Activated naive CD4-positive, alpha-beta T cell treated with anti-CD3 and anti-CD28 coated beads, Interleukin-2, amount 10 ng/mL, durations not matched to agents 7 days and 5 days (primary cell): ENCODE measurements at regions not wholly inside any gene's neighbourhood (a gene's known extent, or its start where the extent isn't known, plus 50 kb on each side); places are given as distances from the start of the nearest gene placed in this dataset.

Experiments used
- CTCF ChIA-PET: fragments of 350-600 bp; sonication (Branson Sonifier 250); formaldehyde crosslinking; loops from one replicate; lab custom pipeline; 2021; ENCODE audit warnings: antibody characterized with exemption; lab: Charles Lee
- DNase-seq: peaks from one replicate; pipeline ENCODE4 v3.0.0-alpha.2; 2020
- H3K27ac Mint-ChIP-seq: one replicate; pipeline ENCODE4 v1.8.0; 2021; ENCODE audit warnings: mild to moderate bottlenecking, moderate library complexity, mixed read lengths
- H3K27me3 Mint-ChIP-seq: one replicate; pipeline ENCODE4 v1.8.0; 2021; ENCODE audit warnings: mild to moderate bottlenecking, mixed read lengths
- H3K36me3 Mint-ChIP-seq: one replicate; pipeline ENCODE4 v1.8.0; 2021; ENCODE audit warnings: mixed read lengths
- H3K4me1 Mint-ChIP-seq: one replicate; pipeline ENCODE4 v1.8.0; 2021; ENCODE audit warnings: mixed read lengths
- H3K4me3 Mint-ChIP-seq: one replicate; pipeline ENCODE4 v1.8.0; 2021; ENCODE audit warnings: mild to moderate bottlenecking, moderate library complexity, mixed read lengths
- H3K9me3 Mint-ChIP-seq: one replicate; pipeline ENCODE4 v1.8.0; 2021; ENCODE audit warnings: mixed read lengths

GRCh38 chr17:68790492-68790891, 164.7 kb downstream of the ABCA8 start:
- Mint-ChIP-seq H3K4me1 (peaks cover 11% of the 10 kb centered on the region), H3K27me3 (peaks cover 32% of the 10 kb centered on the region), H3K9me3 (no peaks in the 10 kb centered on the region), H3K27ac (no peak overlapping the region), H3K36me3 (no peaks in the 10 kb centered on the region), H3K4me3 (no peak overlapping the region)
- CTCF ChIA-PET: interaction anchor here (0.8 kb wide), 1 partner anchor 10 kb away, joined by 3 read pairs; no protein-coding TSS in a partner anchor
- no peak for DNase-seq

- Mint-ChIP-seq H3K4me1 (no peaks in the 10 kb centered on the region), H3K36me3 (no peaks in the 10 kb centered on the region), H3K27ac (no peak overlapping the region), H3K9me3 (no peaks in the 10 kb centered on the region), H3K27me3 (peaks cover 32% of the 10 kb centered on the region), H3K4me3 (no peak overlapping the region)
- no peak for DNase-seq
- CTCF ChIA-PET: interaction anchor here (0.8 kb wide), 1 partner anchor 9 kb away, joined by 3 read pairs; no protein-coding TSS in a partner anchor
Measured at GRCh38 chr17:68789203-68789962, 165.8 kb downstream of the ABCA8 start.

- CTCF ChIA-PET: interaction anchor here (0.7 to 0.8 kb wide), 2 partner anchors 10 to 14 kb away, joined by 3 read pairs; no protein-coding TSS in a partner anchor
- peaks cover 29% of the 10 kb centered on the region for H3K27me3 Mint-ChIP-seq
Measured at GRCh38 chr17:68785565-68786486, 169.4 kb downstream of the ABCA8 start.

GRCh38 chr17:68784431-68784830, 170.8 kb downstream of the ABCA8 start:
- H3K4me3 Mint-ChIP-seq: no peak overlapping the region

More at GRCh38 chr17:68785565-68786486, 169.4 kb downstream of the ABCA8 start:
- H3K4me3 Mint-ChIP-seq: no peak overlapping the region
- H3K36me3 Mint-ChIP-seq: no peaks in the 10 kb centered on the region
- H3K9me3 Mint-ChIP-seq: no peaks in the 10 kb centered on the region
- DNase-seq: no peak
- no peaks in the 10 kb centered on the region for H3K4me1 Mint-ChIP-seq
- H3K27ac Mint-ChIP-seq: no peak overlapping the region

GRCh38 chr17:68783861-68784260, 171.3 kb downstream of the ABCA8 start:
- no peak overlapping the region for H3K4me3 Mint-ChIP-seq
- no peaks in the 10 kb centered on the region for H3K9me3 Mint-ChIP-seq
- CTCF ChIA-PET: no interaction called here
- no peaks in the 10 kb centered on the region for H3K4me1 Mint-ChIP-seq
- no peak for DNase-seq
- peaks cover 22% of the 10 kb centered on the region for H3K27me3 Mint-ChIP-seq
- H3K27ac Mint-ChIP-seq: no peak overlapping the region
- no peaks in the 10 kb centered on the region for H3K36me3 Mint-ChIP-seq

More at GRCh38 chr17:68784431-68784830, 170.8 kb downstream of the ABCA8 start:
- CTCF ChIA-PET: no interaction called here
- no peak overlapping the region for H3K27ac Mint-ChIP-seq
- H3K9me3 Mint-ChIP-seq: no peaks in the 10 kb centered on the region
- no peaks in the 10 kb centered on the region for H3K4me1 Mint-ChIP-seq
- no peak for DNase-seq
- no peaks in the 10 kb centered on the region for H3K36me3 Mint-ChIP-seq
- peaks cover 20% of the 10 kb centered on the region for H3K27me3 Mint-ChIP-seq

GRCh38 chr17:68782789-68783188, 172.4 kb downstream of the ABCA8 start:
- CTCF ChIA-PET: interaction anchor here (1.1 kb wide), 1 partner anchor 11 kb away, joined by 4 read pairs; no protein-coding TSS in a partner anchor
- Mint-ChIP-seq H3K4me3 (no peak overlapping the region), H3K9me3 (no peaks in the 10 kb centered on the region), H3K27ac (no peak overlapping the region), H3K36me3 (no peaks in the 10 kb centered on the region), H3K4me1 (no peaks in the 10 kb centered on the region), H3K27me3 (peaks cover 25% of the 10 kb centered on the region)
- no peak for DNase-seq

GRCh38 chr17:68780596-68780995, 174.6 kb downstream of the ABCA8 start:
- Mint-ChIP-seq H3K27ac (no peak overlapping the region), H3K36me3 (no peaks in the 10 kb centered on the region), H3K27me3 (peaks cover 9% of the 10 kb centered on the region), H3K4me3 (no peak overlapping the region), H3K4me1 (no peaks in the 10 kb centered on the region), H3K9me3 (no peaks in the 10 kb centered on the region)
- no peak for DNase-seq
- CTCF ChIA-PET: interaction anchor here (0.6 to 1.4 kb wide), 3 partner anchors 8 to 164 kb away, joined by 3 read pairs; no protein-coding TSS in a partner anchor

GRCh38 chr17:68778726-68779125, 176.5 kb downstream of the ABCA8 start:
- Mint-ChIP-seq H3K4me3 (no peak overlapping the region), H3K4me1 (no peaks in the 10 kb centered on the region), H3K36me3 (no peaks in the 10 kb centered on the region), H3K27me3 (peaks cover 9% of the 10 kb centered on the region), H3K27ac (no peak overlapping the region), H3K9me3 (no peaks in the 10 kb centered on the region)
- DNase-seq: no peak
- CTCF ChIA-PET: interaction anchor here (0.8 to 2.9 kb wide), 3 partner anchors 13 to 471 kb away, joined by 3 to 10 read pairs (median 5); no protein-coding TSS in a partner anchor

- Mint-ChIP-seq H3K4me1 (no peaks in the 10 kb centered on the region), H3K9me3 (no peaks in the 10 kb centered on the region), H3K27ac (no peak overlapping the region), H3K36me3 (no peaks in the 10 kb centered on the region), H3K27me3 (peaks cover 9% of the 10 kb centered on the region), H3K4me3 (no peak overlapping the region)
- CTCF ChIA-PET: interaction anchor here (0.8 to 4.1 kb wide), 6 partner anchors 14 to 472 kb away, joined by 3 to 29 read pairs (median 4); no protein-coding TSS in a partner anchor
- no peak for DNase-seq
Measured at GRCh38 chr17:68777856-68778694, 176.9 kb upstream of the FAM20A start.

GRCh38 chr17:68777243-68777855, 176.2 kb upstream of the FAM20A start:
- Mint-ChIP-seq H3K27me3 (peaks cover 8% of the 10 kb centered on the region), H3K27ac (no peak overlapping the region)
- CTCF ChIA-PET: interaction anchor here (0.9 to 4.1 kb wide), 7 partner anchors 21 to 473 kb away, joined by 3 to 29 read pairs (median 4); no protein-coding TSS in a partner anchor

GRCh38 chr17:68776451-68776850, 175.3 kb upstream of the FAM20A start:
- Mint-ChIP-seq H3K4me3 (no peak overlapping the region), H3K27me3 (peaks cover 9% of the 10 kb centered on the region), H3K9me3 (no peaks in the 10 kb centered on the region), H3K27ac (no peak overlapping the region), H3K4me1 (peaks cover 3% of the 10 kb centered on the region), H3K36me3 (no peaks in the 10 kb centered on the region)
- DNase-seq: no peak
- CTCF ChIA-PET: interaction anchor here (0.8 to 4.1 kb wide), 9 partner anchors 9 to 474 kb away, joined by 3 to 29 read pairs (median 4); no protein-coding TSS in a partner anchor

More at GRCh38 chr17:68777243-68777855, 176.2 kb upstream of the FAM20A start:
- Mint-ChIP-seq H3K4me3 (no peak overlapping the region), H3K9me3 (no peaks in the 10 kb centered on the region), H3K4me1 (no peaks in the 10 kb centered on the region), H3K36me3 (no peaks in the 10 kb centered on the region)
- peak; percentile 41 for DNase-seq

- H3K27me3 Mint-ChIP-seq: peaks cover 9% of the 10 kb centered on the region
- no peaks in the 10 kb centered on the region for H3K36me3 Mint-ChIP-seq
- H3K4me3 Mint-ChIP-seq: no peak overlapping the region
- H3K9me3 Mint-ChIP-seq: no peaks in the 10 kb centered on the region
- peaks cover 3% of the 10 kb centered on the region for H3K4me1 Mint-ChIP-seq
- no peak overlapping the region for H3K27ac Mint-ChIP-seq
- no peak for DNase-seq
- CTCF ChIA-PET: interaction anchor here (0.8 to 4.1 kb wide), 9 partner anchors 9 to 474 kb away, joined by 3 to 29 read pairs (median 4); no protein-coding TSS in a partner anchor
Measured at GRCh38 chr17:68775969-68776368, 174.8 kb upstream of the FAM20A start.
